ENCODE measurements at regions not wholly inside any gene's neighbourhood (a gene's known extent, or its start where the extent isn't known, plus 50 kb on each side); places are given as distances from the start of the nearest gene placed in this dataset.

GRCh38 chr4:85411386-85411785 is 63.6 kb upstream of the ARHGAP24 start:
- no peaks in the 10 kb centered on the region for H3K27me3 ChIP-seq
- WGBS: 87% methylated on average over 5 of the region's 5 CpGs
- intact Hi-C loops (cut with DNase I): no loop called here
- no peaks in the 10 kb centered on the region for H3K4me1 ChIP-seq
- no peak overlapping the region for H3K4me3 ChIP-seq
- TF ChIP-seq CTCF (IDR thresholded peaks at IDR 0.05) (no peak), EP300 (IDR thresholded peaks at IDR 0.05) (no peak), POLR2AphosphoS5 (IDR thresholded peaks at IDR 0.05) (no peak)
- H3K27ac ChIP-seq (replicated peaks in 1 of 4): no peak overlapping the region
- DNase-seq (ENCODE audit: extremely low spot score): no peak
- H3K9me3 ChIP-seq: no peaks in the 10 kb centered on the region
- H3K36me3 ChIP-seq: no peaks in the 10 kb centered on the region

GRCh38 chr4:85414972-85415371 is 60.0 kb upstream of the ARHGAP24 start:
- TF ChIP-seq POLR2A (IDR thresholded peaks at IDR 0.05; ENCODE audit: low read depth) (no peak), POLR2AphosphoS5 (IDR thresholded peaks at IDR 0.05) (no peak), CTCF (IDR thresholded peaks at IDR 0.05) (no peak), EP300 (IDR thresholded peaks at IDR 0.05) (no peak)
- Histone ChIP-seq H3K27ac (replicated peaks in 1 of 4) (no peak overlapping the region), H3K27me3 (no peaks in the 10 kb centered on the region), H3K4me3 (no peak overlapping the region), H3K4me1 (no peaks in the 10 kb centered on the region), H3K9me3 (no peaks in the 10 kb centered on the region), H3K36me3 (no peaks in the 10 kb centered on the region)
- DNase-seq (ENCODE audit: extremely low spot score): no peak
- 58% methylated on average over 3 of the region's 3 CpGs for WGBS
- intact Hi-C loops (cut with DNase I): no loop called here

- H3K36me3 ChIP-seq: no peaks in the 10 kb centered on the region
- DNase-seq (ENCODE audit: extremely low spot score): no peak
- no peaks in the 10 kb centered on the region for H3K4me1 ChIP-seq
- no peaks in the 10 kb centered on the region for H3K9me3 ChIP-seq
- no peak overlapping the region for H3K4me3 ChIP-seq
- WGBS: 91% methylated on average over 2 of the region's 2 CpGs
- intact Hi-C loops (cut with DNase I): no loop called here
- no peak for TF ChIP-seq EP300 (IDR thresholded peaks at IDR 0.05)
- no peak for TF ChIP-seq CTCF (IDR thresholded peaks at IDR 0.05)
- TF ChIP-seq POLR2AphosphoS5 (IDR thresholded peaks at IDR 0.05): no peak
- TF ChIP-seq POLR2A (IDR thresholded peaks at IDR 0.05; ENCODE audit: low read depth): no peak
- no peaks in the 10 kb centered on the region for H3K27me3 ChIP-seq
- H3K27ac ChIP-seq (replicated peaks in 1 of 4): no peak overlapping the region
Measured at GRCh38 chr4:85416094-85416493, 58.9 kb upstream of the ARHGAP24 start.

- WGBS: 71% methylated on average over 2 of the region's 2 CpGs
- no peak for DNase-seq (ENCODE audit: extremely low spot score)
- no peaks in the 10 kb centered on the region for H3K27me3 ChIP-seq
- H3K9me3 ChIP-seq: no peaks in the 10 kb centered on the region
- H3K4me3 ChIP-seq: no peak overlapping the region
- TF ChIP-seq POLR2A (IDR thresholded peaks at IDR 0.05; ENCODE audit: low read depth): no peak
- TF ChIP-seq EP300 (IDR thresholded peaks at IDR 0.05): no peak
- no peak for TF ChIP-seq CTCF (IDR thresholded peaks at IDR 0.05)
- TF ChIP-seq POLR2AphosphoS5 (IDR thresholded peaks at IDR 0.05): no peak
- peaks cover 0 to 3% (median 0%) of the 10 kb centered on the region in 4 donors for H3K4me1 ChIP-seq
- no peaks in the 10 kb centered on the region for H3K36me3 ChIP-seq
- H3K27ac ChIP-seq (replicated peaks in 1 of 4): no peak overlapping the region
- intact Hi-C loops (cut with DNase I): no loop called here
Measured at GRCh38 chr4:85419103-85419502, 55.8 kb upstream of the ARHGAP24 start.

- intact Hi-C loops (cut with DNase I): no loop called here
- Histone ChIP-seq H3K36me3 (no peaks in the 10 kb centered on the region), H3K4me1 (peaks cover 0 to 7% (median 0%) of the 10 kb centered on the region in 4 donors), H3K27me3 (no peaks in the 10 kb centered on the region), H3K4me3 (no peak overlapping the region), H3K9me3 (no peaks in the 10 kb centered on the region), H3K27ac (replicated peaks in 1 of 4) (no peak overlapping the region)
- TF ChIP-seq POLR2A (IDR thresholded peaks at IDR 0.05; ENCODE audit: low read depth): no peak
- no peak for TF ChIP-seq POLR2AphosphoS5 (IDR thresholded peaks at IDR 0.05)
- WGBS: 82% methylated on average over 6 of the region's 6 CpGs
- no peak for DNase-seq (ENCODE audit: extremely low spot score)
Measured at GRCh38 chr4:85420831-85421230, 54.1 kb upstream of the ARHGAP24 start.

Measured in esophagus muscularis mucosa (tissue), 4 donors.